Omental fat pad (tissue), 3 donors: ENCODE measurements at regions not wholly inside any gene's neighbourhood (a gene's known extent, or its start where the extent isn't known, plus 50 kb on each side); places are given as distances from the start of the nearest gene placed in this dataset.

Experiments
- ATAC-seq: fragments of 150-250 bp; one replicate; pipeline ENCODE4 v1.9.1; 2016; ENCODE audit warnings: mild to moderate bottlenecking, moderate library complexity; ENCODE audit not compliant: low FRiP score
- DNase-seq: peaks from one replicate; pipeline ENCODE4 v3.0.0-alpha.2; 2019; ENCODE audit warnings: low spot score
- TF ChIP-seq, protein P1 (sequence below), 3 donors: fragments of 450-650 bp; IDR thresholded peaks; one replicate each; pipeline ENCODE4 v1.5.1; 2016 to 2017; ENCODE audit warnings: antibody characterized with exemption in 3 of 3, mild to moderate bottlenecking in 3 of 3, moderate library complexity in 2 of 3

GRCh38 chr5:113891491-113891890 is 378.0 kb downstream of the YTHDC2 start:
- DNase-seq (no peak), ATAC-seq (no peak)
- TF ChIP-seq, protein P1, sequence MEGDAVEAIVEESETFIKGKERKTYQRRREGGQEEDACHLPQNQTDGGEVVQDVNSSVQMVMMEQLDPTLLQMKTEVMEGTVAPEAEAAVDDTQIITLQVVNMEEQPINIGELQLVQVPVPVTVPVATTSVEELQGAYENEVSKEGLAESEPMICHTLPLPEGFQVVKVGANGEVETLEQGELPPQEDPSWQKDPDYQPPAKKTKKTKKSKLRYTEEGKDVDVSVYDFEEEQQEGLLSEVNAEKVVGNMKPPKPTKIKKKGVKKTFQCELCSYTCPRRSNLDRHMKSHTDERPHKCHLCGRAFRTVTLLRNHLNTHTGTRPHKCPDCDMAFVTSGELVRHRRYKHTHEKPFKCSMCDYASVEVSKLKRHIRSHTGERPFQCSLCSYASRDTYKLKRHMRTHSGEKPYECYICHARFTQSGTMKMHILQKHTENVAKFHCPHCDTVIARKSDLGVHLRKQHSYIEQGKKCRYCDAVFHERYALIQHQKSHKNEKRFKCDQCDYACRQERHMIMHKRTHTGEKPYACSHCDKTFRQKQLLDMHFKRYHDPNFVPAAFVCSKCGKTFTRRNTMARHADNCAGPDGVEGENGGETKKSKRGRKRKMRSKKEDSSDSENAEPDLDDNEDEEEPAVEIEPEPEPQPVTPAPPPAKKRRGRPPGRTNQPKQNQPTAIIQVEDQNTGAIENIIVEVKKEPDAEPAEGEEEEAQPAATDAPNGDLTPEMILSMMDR (IDR thresholded peaks at IDR 0.05), result no peak

DNA sequence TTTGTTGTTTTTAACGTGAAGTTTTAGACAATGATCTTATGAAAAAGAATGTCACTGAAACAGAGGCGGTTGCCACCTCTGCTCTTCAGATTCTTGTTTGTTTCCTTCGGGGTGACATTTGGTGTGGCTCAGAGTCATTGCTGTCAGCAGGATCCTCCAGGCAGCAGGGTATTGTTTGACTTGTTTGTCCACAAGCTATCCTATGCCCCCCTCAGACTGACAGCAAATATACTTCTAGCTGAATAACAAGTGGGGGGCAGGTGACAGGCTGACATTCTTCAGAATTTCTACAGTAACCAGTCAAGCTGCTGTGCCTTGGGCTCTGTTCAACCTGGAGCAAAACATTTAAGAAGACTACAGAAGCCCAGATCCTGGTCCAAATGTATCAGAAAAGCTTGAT is 383.3 kb downstream of the YTHDC2 start:
- no peak for ATAC-seq
- DNase-seq, result no peak
- TF ChIP-seq, protein P1 (IDR thresholded peaks at IDR 0.05), result no peak

- DNase-seq (no peak), ATAC-seq (no peak)
- TF ChIP-seq, protein P1 (IDR thresholded peaks at IDR 0.05), result no peak
These were observed 384.3 kb downstream of the YTHDC2 start for GRCh38 chr5:113897748-113898147.

DNA sequence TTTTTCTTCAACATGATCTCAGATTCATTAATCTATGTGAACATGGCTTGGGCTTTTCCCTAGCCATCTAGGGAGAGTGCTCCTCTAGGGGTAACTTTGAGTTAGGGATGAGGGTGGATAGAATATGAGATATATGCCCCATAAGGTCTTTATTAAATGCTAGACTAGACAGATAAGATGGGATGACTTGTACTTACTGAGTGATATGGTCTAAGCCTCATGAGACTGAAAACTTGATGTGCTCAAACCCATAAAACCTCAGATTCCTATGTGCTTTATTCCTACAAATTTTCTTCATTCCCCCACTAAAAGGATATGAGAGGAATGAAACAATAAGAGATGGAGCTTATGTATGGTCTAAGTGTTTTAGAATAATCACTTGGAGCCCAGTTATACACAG is 386.6 kb downstream of the YTHDC2 start:
- ATAC-seq (no peak), DNase-seq (no peak)
- TF ChIP-seq, protein P1 (IDR thresholded peaks at IDR 0.05), result no peak

- TF ChIP-seq, protein P1 (IDR thresholded peaks at IDR 0.05), result no peak
- DNase-seq, result no peak
- no peak for ATAC-seq
These were observed 387.3 kb downstream of the YTHDC2 start for GRCh38 chr5:113900816-113901215.

GRCh38 chr5:113901718-113902117 is 388.2 kb downstream of the YTHDC2 start:
- DNase-seq (no peak), ATAC-seq (no peak)
- TF ChIP-seq, protein P1 (IDR thresholded peaks at IDR 0.05), result no peak

- DNase-seq (no peak), ATAC-seq (no peak)
- TF ChIP-seq, protein P1 (IDR thresholded peaks at IDR 0.05), result no peak
These were observed 389.6 kb downstream of the YTHDC2 start for GRCh38 chr5:113902917-113903660.
